ENCODE measurements at regions not wholly inside any gene's neighbourhood (a gene's known extent, or its start where the extent isn't known, plus 50 kb on each side); places are given as distances from the start of the nearest gene placed in this dataset.

DNA sequence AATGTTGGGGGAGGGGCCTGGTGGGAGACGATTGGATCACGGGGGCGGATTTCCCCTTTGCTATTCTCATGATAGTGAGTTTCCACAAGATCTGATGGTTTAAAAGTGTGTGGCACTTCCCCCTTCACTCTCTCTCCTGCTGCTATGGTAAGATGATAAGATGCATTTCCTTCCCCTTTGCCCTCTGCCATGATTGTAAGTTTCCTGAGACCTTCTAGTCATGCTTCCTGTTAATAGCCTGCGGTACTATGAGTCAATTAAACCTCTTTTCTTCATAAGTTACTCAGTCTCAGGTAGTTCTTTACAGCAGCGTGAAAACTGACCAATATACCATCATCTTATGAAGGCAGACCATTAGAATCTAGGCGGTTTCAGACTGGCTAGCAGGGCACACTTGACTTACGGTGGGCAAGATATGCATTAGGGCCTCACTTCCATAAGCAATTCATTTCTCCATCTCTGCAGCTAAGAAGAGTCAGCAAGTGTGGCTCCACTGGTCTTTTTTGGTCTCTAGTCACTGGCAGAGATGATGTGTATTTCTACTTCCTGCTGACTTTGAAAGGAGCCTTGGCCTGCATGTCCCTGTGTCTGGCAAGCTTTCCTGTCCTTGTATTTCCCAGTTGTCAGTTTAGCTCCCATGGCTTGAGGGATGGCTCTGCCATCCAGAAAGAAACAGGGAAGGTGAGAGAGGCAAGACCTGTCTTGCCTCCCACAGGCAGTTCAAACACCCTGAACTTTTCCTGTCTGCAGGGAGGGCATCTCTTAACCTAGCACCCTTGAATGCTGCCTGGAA, 109.0 kb upstream of the ADAMTS9 start (continued):
- TF ChIP-seq MXD4 (CRISPR knock-in tag; IDR thresholded peaks at IDR 0.05; ENCODE audit: borderline replicate concordance) (no peak), ZNF121 (CRISPR knock-in tag; IDR thresholded peaks at IDR 0.05) (no peak), RORB (CRISPR knock-in tag; IDR thresholded peaks at IDR 0.05) (no peak), ZNF423 (CRISPR knock-in tag; IDR thresholded peaks at IDR 0.05) (no peak), ZMAT4 (CRISPR knock-in tag; IDR thresholded peaks at IDR 0.05) (no peak), ZNF671 (CRISPR knock-in tag; IDR thresholded peaks at IDR 0.05) (no peak)
- TF ChIP-seq, protein P1, sequence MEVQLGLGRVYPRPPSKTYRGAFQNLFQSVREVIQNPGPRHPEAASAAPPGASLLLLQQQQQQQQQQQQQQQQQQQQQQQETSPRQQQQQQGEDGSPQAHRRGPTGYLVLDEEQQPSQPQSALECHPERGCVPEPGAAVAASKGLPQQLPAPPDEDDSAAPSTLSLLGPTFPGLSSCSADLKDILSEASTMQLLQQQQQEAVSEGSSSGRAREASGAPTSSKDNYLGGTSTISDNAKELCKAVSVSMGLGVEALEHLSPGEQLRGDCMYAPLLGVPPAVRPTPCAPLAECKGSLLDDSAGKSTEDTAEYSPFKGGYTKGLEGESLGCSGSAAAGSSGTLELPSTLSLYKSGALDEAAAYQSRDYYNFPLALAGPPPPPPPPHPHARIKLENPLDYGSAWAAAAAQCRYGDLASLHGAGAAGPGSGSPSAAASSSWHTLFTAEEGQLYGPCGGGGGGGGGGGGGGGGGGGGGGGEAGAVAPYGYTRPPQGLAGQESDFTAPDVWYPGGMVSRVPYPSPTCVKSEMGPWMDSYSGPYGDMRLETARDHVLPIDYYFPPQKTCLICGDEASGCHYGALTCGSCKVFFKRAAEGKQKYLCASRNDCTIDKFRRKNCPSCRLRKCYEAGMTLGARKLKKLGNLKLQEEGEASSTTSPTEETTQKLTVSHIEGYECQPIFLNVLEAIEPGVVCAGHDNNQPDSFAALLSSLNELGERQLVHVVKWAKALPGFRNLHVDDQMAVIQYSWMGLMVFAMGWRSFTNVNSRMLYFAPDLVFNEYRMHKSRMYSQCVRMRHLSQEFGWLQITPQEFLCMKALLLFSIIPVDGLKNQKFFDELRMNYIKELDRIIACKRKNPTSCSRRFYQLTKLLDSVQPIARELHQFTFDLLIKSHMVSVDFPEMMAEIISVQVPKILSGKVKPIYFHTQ (CRISPR knock-in tag; IDR thresholded peaks at IDR 0.05) = no peak

DNA sequence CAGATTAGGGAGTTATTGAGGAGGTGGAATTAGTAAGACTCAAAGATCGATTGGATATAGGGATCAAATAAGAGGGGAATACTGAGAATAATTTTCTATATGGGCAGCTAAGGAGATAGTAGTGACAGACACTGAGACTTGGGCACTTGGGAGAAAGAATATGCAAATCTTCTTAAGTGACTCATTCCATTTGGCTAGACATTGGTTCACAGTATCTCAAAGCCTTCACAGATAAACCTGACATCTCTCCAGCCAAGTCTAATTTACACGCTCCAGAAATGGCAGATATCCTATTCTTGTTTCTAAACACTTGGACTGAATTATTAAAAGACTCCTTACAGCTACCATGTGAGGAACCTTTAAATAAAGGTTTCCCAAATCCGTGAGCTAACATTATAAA, 104.6 kb upstream of the ADAMTS9 start:
- DNase-seq (ENCODE audit: low spot score) (no peak), ATAC-seq (no peak)
- peaks cover 17% of the 10 kb centered on the region for H3K4me1 Mint-ChIP-seq
- POLR2A ChIA-PET = no interaction called here
- CTCF ChIA-PET = no interaction called here
- H3K4me3 Mint-ChIP-seq = no peak overlapping the region
- no peaks in the 10 kb centered on the region for H3K27me3 Mint-ChIP-seq (ENCODE audit: low read depth)
- no peak overlapping the region for H3K27ac Mint-ChIP-seq
- H3K9me3 Mint-ChIP-seq = no peaks in the 10 kb centered on the region
- no peaks in the 10 kb centered on the region for H3K36me3 Mint-ChIP-seq
- TF ChIP-seq CBFB (CRISPR knock-in tag; IDR thresholded peaks at IDR 0.05; ENCODE audit: low read depth) (no peak), MXD4 (CRISPR knock-in tag; IDR thresholded peaks at IDR 0.05; ENCODE audit: borderline replicate concordance) (no peak), SOX15 (CRISPR knock-in tag; IDR thresholded peaks at IDR 0.05) (no peak), ZNF425 (CRISPR knock-in tag; conservative IDR thresholded peaks at IDR 0.05) (no peak), ZSCAN18 (CRISPR knock-in tag; IDR thresholded peaks at IDR 0.05) (no peak), SMAD4 (CRISPR knock-in tag; IDR thresholded peaks at IDR 0.05) (no peak), ZNF232 (CRISPR knock-in tag; IDR thresholded peaks at IDR 0.05) (no peak), RELA (CRISPR knock-in tag; IDR thresholded peaks at IDR 0.05; ENCODE audit: borderline replicate concordance) (no peak), FOXP1 (CRISPR knock-in tag; IDR thresholded peaks at IDR 0.05; ENCODE audit: borderline replicate concordance) (no peak), FOXP4 (CRISPR knock-in tag; IDR thresholded peaks at IDR 0.05) (no peak)
- TF ChIP-seq, protein P2, sequence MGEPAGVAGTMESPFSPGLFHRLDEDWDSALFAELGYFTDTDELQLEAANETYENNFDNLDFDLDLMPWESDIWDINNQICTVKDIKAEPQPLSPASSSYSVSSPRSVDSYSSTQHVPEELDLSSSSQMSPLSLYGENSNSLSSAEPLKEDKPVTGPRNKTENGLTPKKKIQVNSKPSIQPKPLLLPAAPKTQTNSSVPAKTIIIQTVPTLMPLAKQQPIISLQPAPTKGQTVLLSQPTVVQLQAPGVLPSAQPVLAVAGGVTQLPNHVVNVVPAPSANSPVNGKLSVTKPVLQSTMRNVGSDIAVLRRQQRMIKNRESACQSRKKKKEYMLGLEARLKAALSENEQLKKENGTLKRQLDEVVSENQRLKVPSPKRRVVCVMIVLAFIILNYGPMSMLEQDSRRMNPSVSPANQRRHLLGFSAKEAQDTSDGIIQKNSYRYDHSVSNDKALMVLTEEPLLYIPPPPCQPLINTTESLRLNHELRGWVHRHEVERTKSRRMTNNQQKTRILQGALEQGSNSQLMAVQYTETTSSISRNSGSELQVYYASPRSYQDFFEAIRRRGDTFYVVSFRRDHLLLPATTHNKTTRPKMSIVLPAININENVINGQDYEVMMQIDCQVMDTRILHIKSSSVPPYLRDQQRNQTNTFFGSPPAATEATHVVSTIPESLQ (CRISPR knock-in tag; IDR thresholded peaks at IDR 0.05) = no peak
- TF ChIP-seq, protein P3, sequence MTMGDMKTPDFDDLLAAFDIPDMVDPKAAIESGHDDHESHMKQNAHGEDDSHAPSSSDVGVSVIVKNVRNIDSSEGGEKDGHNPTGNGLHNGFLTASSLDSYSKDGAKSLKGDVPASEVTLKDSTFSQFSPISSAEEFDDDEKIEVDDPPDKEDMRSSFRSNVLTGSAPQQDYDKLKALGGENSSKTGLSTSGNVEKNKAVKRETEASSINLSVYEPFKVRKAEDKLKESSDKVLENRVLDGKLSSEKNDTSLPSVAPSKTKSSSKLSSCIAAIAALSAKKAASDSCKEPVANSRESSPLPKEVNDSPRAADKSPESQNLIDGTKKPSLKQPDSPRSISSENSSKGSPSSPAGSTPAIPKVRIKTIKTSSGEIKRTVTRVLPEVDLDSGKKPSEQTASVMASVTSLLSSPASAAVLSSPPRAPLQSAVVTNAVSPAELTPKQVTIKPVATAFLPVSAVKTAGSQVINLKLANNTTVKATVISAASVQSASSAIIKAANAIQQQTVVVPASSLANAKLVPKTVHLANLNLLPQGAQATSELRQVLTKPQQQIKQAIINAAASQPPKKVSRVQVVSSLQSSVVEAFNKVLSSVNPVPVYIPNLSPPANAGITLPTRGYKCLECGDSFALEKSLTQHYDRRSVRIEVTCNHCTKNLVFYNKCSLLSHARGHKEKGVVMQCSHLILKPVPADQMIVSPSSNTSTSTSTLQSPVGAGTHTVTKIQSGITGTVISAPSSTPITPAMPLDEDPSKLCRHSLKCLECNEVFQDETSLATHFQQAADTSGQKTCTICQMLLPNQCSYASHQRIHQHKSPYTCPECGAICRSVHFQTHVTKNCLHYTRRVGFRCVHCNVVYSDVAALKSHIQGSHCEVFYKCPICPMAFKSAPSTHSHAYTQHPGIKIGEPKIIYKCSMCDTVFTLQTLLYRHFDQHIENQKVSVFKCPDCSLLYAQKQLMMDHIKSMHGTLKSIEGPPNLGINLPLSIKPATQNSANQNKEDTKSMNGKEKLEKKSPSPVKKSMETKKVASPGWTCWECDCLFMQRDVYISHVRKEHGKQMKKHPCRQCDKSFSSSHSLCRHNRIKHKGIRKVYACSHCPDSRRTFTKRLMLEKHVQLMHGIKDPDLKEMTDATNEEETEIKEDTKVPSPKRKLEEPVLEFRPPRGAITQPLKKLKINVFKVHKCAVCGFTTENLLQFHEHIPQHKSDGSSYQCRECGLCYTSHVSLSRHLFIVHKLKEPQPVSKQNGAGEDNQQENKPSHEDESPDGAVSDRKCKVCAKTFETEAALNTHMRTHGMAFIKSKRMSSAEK (CRISPR knock-in tag; IDR thresholded peaks at IDR 0.05; ENCODE audit: borderline replicate concordance) = no peak

Measured in WTC11 (cell line).